ENCODE measurements at regions not wholly inside any gene's neighbourhood (a gene's known extent, or its start where the extent isn't known, plus 50 kb on each side); places are given as distances from the start of the nearest gene placed in this dataset.

GRCh38 chr1:218812360-218812759 is 361.3 kb upstream of the LYPLAL1 start:
- Histone ChIP-seq H3K79me1 (ENCODE audit: low read depth, low read length) (no peaks in the 10 kb centered on the region), H3K56ac (replicated peaks; ENCODE audit: insufficient read length, low read depth, low read length) (no peak overlapping the region)
- POLR2A ChIA-PET (ENCODE audit: partially characterized antibody) = no interaction called here

More at GRCh38 chr1:218812360-218812759, 361.3 kb upstream of the LYPLAL1 start:
- H3K9me3 ChIP-seq (ENCODE audit: insufficient read depth in 2 of 2, low read depth in 1 of 2, low read length in 1 of 2) = no peaks in the 10 kb centered on the region
- H2BK120ac ChIP-seq (replicated peaks; ENCODE audit: low read depth, low read length) = no peak overlapping the region
- no peak overlapping the region for H3K4me3 ChIP-seq (ENCODE audit: extremely low read depth in 1 of 4, insufficient read depth in 2 of 4, low read depth in 3 of 4, low read length in 4 of 4)
- no peak overlapping the region for H2AK5ac ChIP-seq (ENCODE audit: low read depth, low read length)
- H4K5ac ChIP-seq (ENCODE audit: insufficient read length, low read depth, low read length) = no peak overlapping the region
- H4K8ac ChIP-seq (ENCODE audit: extremely low read depth, insufficient read depth, low read length) = no peak overlapping the region
- H2BK5ac ChIP-seq (ENCODE audit: low read depth, low read length) = no peak overlapping the region
- no peaks in the 10 kb centered on the region for H3K23me2 ChIP-seq (ENCODE audit: low read depth, low read length)
- H3K27me3 ChIP-seq (replicated peaks in 1 of 4; ENCODE audit: control insufficient read depth in 3 of 4, extremely low read depth in 1 of 4, insufficient read depth in 3 of 4, low read length in 3 of 4) = no peaks in the 10 kb centered on the region; a peak in 1 of 7 replicates
- TF ChIP-seq RAD21 (IDR thresholded peaks at IDR 0.05 in 1 of 2, conservative IDR thresholded peaks at IDR 0.05 in 1 of 2; ENCODE audit: low read depth in 2 of 2, low read length in 2 of 2) (no peak), TEAD4 (IDR thresholded peaks at IDR 0.05; ENCODE audit: low read depth, low read length) (no peak), ATF3 (IDR thresholded peaks at IDR 0.05; ENCODE audit: insufficient read depth, low read depth, low read length) (no peak), ZNF274 (IDR thresholded peaks at IDR 0.05; ENCODE audit: borderline replicate concordance, extremely low read depth, low read length) (no peak), NANOG (IDR thresholded peaks at IDR 0.05; ENCODE audit: insufficient read depth, low read depth, low read length, poor library complexity, severe bottlenecking) (no peak), SIN3A (conservative IDR thresholded peaks at IDR 0.05 in 1 of 2, IDR thresholded peaks at IDR 0.05 in 1 of 2; ENCODE audit: low read depth in 1 of 2, low read length in 2 of 2) (no peak), SP4 (IDR thresholded peaks at IDR 0.05; ENCODE audit: low read length) (no peak)
- TF ChIP-seq, protein P1, sequence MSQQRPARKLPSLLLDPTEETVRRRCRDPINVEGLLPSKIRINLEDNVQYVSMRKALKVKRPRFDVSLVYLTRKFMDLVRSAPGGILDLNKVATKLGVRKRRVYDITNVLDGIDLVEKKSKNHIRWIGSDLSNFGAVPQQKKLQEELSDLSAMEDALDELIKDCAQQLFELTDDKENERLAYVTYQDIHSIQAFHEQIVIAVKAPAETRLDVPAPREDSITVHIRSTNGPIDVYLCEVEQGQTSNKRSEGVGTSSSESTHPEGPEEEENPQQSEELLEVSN (IDR thresholded peaks at IDR 0.05) = no peak
- no peak for DNase-seq (ENCODE audit: low read depth in 1 of 2, low spot score in 2 of 2)
- H3K79me2 ChIP-seq (ENCODE audit: control insufficient read depth in 1 of 2, insufficient read depth in 2 of 2, low read length in 2 of 2) = no peaks in the 10 kb centered on the region
- H3K4me2 ChIP-seq (ENCODE audit: insufficient read depth in 1 of 2, low read depth in 2 of 2, low read length in 2 of 2) = no peak overlapping the region
- H2BK20ac ChIP-seq (ENCODE audit: low read length) = no peak overlapping the region
- H2BK12ac ChIP-seq (ENCODE audit: low read depth, low read length) = no peak overlapping the region
- no peak overlapping the region for H3K4ac ChIP-seq (replicated peaks; ENCODE audit: insufficient read length, low read depth, low read length)
- no peak overlapping the region for H3K27ac ChIP-seq (ENCODE audit: low read depth, low read length)
- WGBS, 2 experiments (ENCODE audit: extremely low coverage in 1 of 2, insufficient coverage in 1 of 2, insufficient read length in 1 of 2, insufficient replicate concordance in 2 of 2, low coverage in 1 of 2, low lambda C conversion rate in 2 of 2, missing lambda C conversion rate in 1 of 2) = 98% methylated on average over 6 of the region's 6 CpGs; no CpG with 5 or more reads in 1 of the 2 experiments
- H3K23ac ChIP-seq (ENCODE audit: insufficient read length) = no peak overlapping the region
- no peak overlapping the region for H3K9ac ChIP-seq (replicated peaks in 1 of 4; ENCODE audit: extremely low read depth in 1 of 4, low read depth in 3 of 4, low read length in 3 of 4)
- no peaks in the 10 kb centered on the region for H4K20me1 ChIP-seq (replicated peaks in 1 of 2; ENCODE audit: control insufficient read depth in 1 of 2, insufficient read depth in 2 of 2, low read length in 2 of 2)
- H2AFZ ChIP-seq (ENCODE audit: low read length) = no peak overlapping the region
- no peak overlapping the region for H2BK15ac ChIP-seq (ENCODE audit: low read length)
- no peak overlapping the region for H3K18ac ChIP-seq (ENCODE audit: extremely low read depth, low read length)
- no peaks in the 10 kb centered on the region; a peak in 1 of 7 replicates for H3K4me1 ChIP-seq (replicated peaks in 1 of 4; ENCODE audit: control insufficient read depth in 3 of 4, insufficient read depth in 4 of 4, low read length in 3 of 4)
- FAIRE-seq = no peak
- no peak overlapping the region for H4K91ac ChIP-seq (replicated peaks; ENCODE audit: insufficient read length, low read length)
- no peak overlapping the region for H3K14ac ChIP-seq (ENCODE audit: insufficient read length)
- CTCF ChIA-PET (ENCODE audit: partially characterized antibody) = interaction anchor here (1.9 kb wide), 1 partner anchor 9 kb away, joined by 4 read pairs; no protein-coding TSS in a partner anchor
- H3K36me3 ChIP-seq (ENCODE audit: control insufficient read depth in 2 of 4, insufficient read depth in 4 of 4, low read length in 3 of 4) = no peaks in the 10 kb centered on the region
